Sigmoid colon (tissue), 6 donors: ENCODE measurements at regions not wholly inside any gene's neighbourhood (a gene's known extent, or its start where the extent isn't known, plus 50 kb on each side); places are given as distances from the start of the nearest gene placed in this dataset.

Experiments used
- DNase-seq: peaks from one replicate; pipeline ENCODE4 v3.0.0-alpha.2; 2019
- H3K27ac ChIP-seq, 4 donors: fragments of 200-600 bp; sonication (generic); one replicate each; pipeline ENCODE4 v1.5.1; 2016 to 2019; ENCODE audit warnings: mild to moderate bottlenecking in 1 of 4
- H3K27me3 ChIP-seq, 3 donors: fragments of 200-600 bp; sonication (generic); one replicate each; pipeline ENCODE4 v1.5.1; 2019; ENCODE audit warnings: mild to moderate bottlenecking in 1 of 3
- H3K36me3 ChIP-seq, 4 donors: fragments of 200-600 bp; sonication (generic); one replicate each; pipeline ENCODE4 v1.5.1; 2016 to 2019
- H3K4me1 ChIP-seq, 4 donors: fragments of 200-600 bp; sonication (generic); one replicate each; pipeline ENCODE4 v1.5.1; 2017 to 2019
- H3K4me3 ChIP-seq, 4 donors: fragments of 200-600 bp; sonication (generic); one replicate each; pipeline ENCODE4 v1.5.1; 2017 to 2019; ENCODE audit warnings: mild to moderate bottlenecking in 2 of 4, moderate library complexity in 1 of 4
- H3K9me3 ChIP-seq, 4 donors: fragments of 200-600 bp in 3 of 4; sonication (generic) in 3 of 4; one replicate each; pipeline versions ENCODE4 v1.5.1 to v1.6.1; 2013 to 2019
- CTCF ChIP-seq, 4 experiments: fragments of 450-650 bp in 3 of 4; fragments of 200-600 bp in 1 of 4; IDR thresholded peaks; one replicate each; pipeline ENCODE4 v1.5.1; 2016 to 2019; ENCODE audit warnings: antibody characterized with exemption in 4 of 4, mild to moderate bottlenecking in 3 of 4, moderate library complexity in 2 of 4
- EP300 ChIP-seq, 4 donors: sonication (generic); formaldehyde crosslinking; IDR thresholded peaks; one replicate each; pipeline ENCODE4 v1.6.1; 2017; ENCODE audit warnings: antibody characterized with exemption in 4 of 4
- POLR2A ChIP-seq, 2 donors: fragments of 450-650 bp; IDR thresholded peaks; one replicate each; pipeline ENCODE4 v1.6.1; 2016; ENCODE audit warnings: antibody characterized with exemption in 2 of 2, mild to moderate bottlenecking in 2 of 2, moderate library complexity in 2 of 2
- POLR2AphosphoS5 ChIP-seq, 4 donors: sonication (generic); formaldehyde crosslinking; IDR thresholded peaks; one replicate each; pipeline ENCODE4 v1.6.1; 2017; ENCODE audit warnings: antibody characterized with exemption in 4 of 4
- WGBS, 2 donors: extraction: QIAGEN DNeasy Blood & Tissue Kit; methylation state at CpG; one replicate each; pipeline ENCODE4 v1.1.7; 2013; 5-methylcytosine and 5-hydroxymethylcytosine counted together
- intact Hi-C: fragments of 100-400 bp; cut with DNase I; formaldehyde crosslinking; loops from one replicate; pipeline ENCODE4 v1.15.1; 2023
- donor health status: healthy with polysubstance abuse.
- donor health status: healthy.

GRCh38 chr1:55552636-55553035 lies 337.5 kb upstream of the USP24 start:
- no peaks in the 10 kb centered on the region for H3K27me3 ChIP-seq
- TF ChIP-seq CTCF (IDR thresholded peaks at IDR 0.05) (no peak), EP300 (IDR thresholded peaks at IDR 0.05) (no peak), POLR2A (IDR thresholded peaks at IDR 0.05) (no peak), POLR2AphosphoS5 (IDR thresholded peaks at IDR 0.05) (no peak)
- H3K4me1 ChIP-seq: no peaks in the 10 kb centered on the region
- 59 to 92% methylated on average over 3 of the region's 3 CpGs for WGBS, 2 donors
- no peak overlapping the region for H3K27ac ChIP-seq
- DNase-seq: no peak
- no peak overlapping the region for H3K4me3 ChIP-seq
- no peaks in the 10 kb centered on the region for H3K9me3 ChIP-seq
- intact Hi-C loops: no loop called here
- H3K36me3 ChIP-seq: no peaks in the 10 kb centered on the region

GRCh38 chr1:55547405-55547804 lies 332.2 kb upstream of the USP24 start:
- Histone ChIP-seq H3K9me3 (no peaks in the 10 kb centered on the region), H3K4me3 (no peak overlapping the region), H3K36me3 (no peaks in the 10 kb centered on the region), H3K27me3 (no peaks in the 10 kb centered on the region), H3K4me1 (no peaks in the 10 kb centered on the region), H3K27ac (peak overlapping the region in 3 of 4 donors; percentile 16 to 43 (median 40))
- TF ChIP-seq POLR2A (IDR thresholded peaks at IDR 0.05): no peak
- intact Hi-C loops: no loop called here
- 83 to 90% methylated on average over 6 of the region's 6 CpGs for WGBS, 2 donors
- DNase-seq: no peak

GRCh38 chr1:55546553-55546952 lies 331.4 kb upstream of the USP24 start:
- Histone ChIP-seq H3K27me3 (no peaks in the 10 kb centered on the region), H3K9me3 (no peaks in the 10 kb centered on the region), H3K27ac (no peak overlapping the region), H3K4me3 (no peak overlapping the region), H3K36me3 (no peaks in the 10 kb centered on the region), H3K4me1 (no peaks in the 10 kb centered on the region)
- intact Hi-C loops: no loop called here
- 95 to 97% methylated on average over 1 of the region's 1 CpG for WGBS, 2 donors
- TF ChIP-seq EP300 (IDR thresholded peaks at IDR 0.05) (no peak), POLR2A (IDR thresholded peaks at IDR 0.05) (no peak), CTCF (IDR thresholded peaks at IDR 0.05) (no peak), POLR2AphosphoS5 (IDR thresholded peaks at IDR 0.05) (no peak)
- DNase-seq: no peak

- no peak for DNase-seq
- intact Hi-C loops: no loop called here
- no peaks in the 10 kb centered on the region for H3K9me3 ChIP-seq
- H3K4me1 ChIP-seq: peaks cover 0 to 3% (median 0%) of the 10 kb centered on the region in 4 donors
- no peaks in the 10 kb centered on the region for H3K36me3 ChIP-seq
- no peaks in the 10 kb centered on the region for H3K27me3 ChIP-seq
- TF ChIP-seq EP300 (IDR thresholded peaks at IDR 0.05): no peak
- TF ChIP-seq POLR2A (IDR thresholded peaks at IDR 0.05): no peak
- no peak for TF ChIP-seq POLR2AphosphoS5 (IDR thresholded peaks at IDR 0.05)
- no peak for TF ChIP-seq CTCF (IDR thresholded peaks at IDR 0.05)
- no peak overlapping the region for H3K4me3 ChIP-seq
- WGBS, 2 donors: 92 to 95% methylated on average over 3 of the region's 3 CpGs
- no peak overlapping the region for H3K27ac ChIP-seq
Measured at GRCh38 chr1:55544826-55545225, 329.7 kb upstream of the USP24 start.

- Histone ChIP-seq H3K9me3 (no peaks in the 10 kb centered on the region), H3K4me3 (no peak overlapping the region), H3K4me1 (peaks cover 0 to 6% (median 0%) of the 10 kb centered on the region in 4 donors), H3K36me3 (no peaks in the 10 kb centered on the region), H3K27ac (no peak overlapping the region), H3K27me3 (no peaks in the 10 kb centered on the region)
- DNase-seq: no peak
- intact Hi-C loops: no loop called here
- TF ChIP-seq POLR2AphosphoS5 (IDR thresholded peaks at IDR 0.05) (no peak), POLR2A (IDR thresholded peaks at IDR 0.05) (no peak), CTCF (IDR thresholded peaks at IDR 0.05) (no peak), EP300 (IDR thresholded peaks at IDR 0.05) (no peak)
Measured at GRCh38 chr1:55542901-55543504, 327.8 kb upstream of the USP24 start.
